KMS-11 (cell line): ENCODE measurements at regions not wholly inside any gene's neighbourhood (a gene's known extent, or its start where the extent isn't known, plus 50 kb on each side); places are given as distances from the start of the nearest gene placed in this dataset.

Experiments
- H2AFZ ChIP-seq: fragments of 200-600 bp; sonication (generic); 2 replicates; pipeline ENCODE4 v1.6.1; 2016; ENCODE audit warnings: antibody characterized with exemption, mixed run types, low read depth
- H3K27ac ChIP-seq: fragments of 200-600 bp; sonication (generic); 2 replicates; pipeline ENCODE4 v1.6.1; 2016; ENCODE audit warnings: mild to moderate bottlenecking, mixed run types
- H3K27me3 ChIP-seq: fragments of 200-600 bp; sonication (generic); 2 replicates; pipeline ENCODE4 v1.6.1; 2017; ENCODE audit warnings: mild to moderate bottlenecking, low read depth, mixed run types, moderate library complexity; ENCODE audit not compliant: insufficient read depth
- H3K36me3 ChIP-seq: fragments of 200-600 bp; sonication (generic); 2 replicates; pipeline ENCODE4 v1.6.1; 2017; ENCODE audit warnings: mild to moderate bottlenecking, mixed run types; ENCODE audit not compliant: insufficient read depth
- H3K4me1 ChIP-seq: fragments of 200-600 bp; sonication (generic); 2 replicates; pipeline ENCODE4 v1.6.1; 2016; ENCODE audit warnings: mild to moderate bottlenecking, low read depth, mixed run types; ENCODE audit not compliant: poor library complexity, severe bottlenecking
- H3K4me2 ChIP-seq: fragments of 200-600 bp; sonication (generic); 2 replicates; pipeline ENCODE4 v1.7.0; 2016; ENCODE audit warnings: mild to moderate bottlenecking, mixed run types
- H3K4me3 ChIP-seq: fragments of 200-600 bp; sonication (generic); IDR thresholded peaks from 2 replicates; pipeline ENCODE4 v1.6.1; 2017; ENCODE audit warnings: low read depth, low read length, mixed read lengths; ENCODE audit not compliant: insufficient read depth
- H3K79me2 ChIP-seq: fragments of 200-600 bp; sonication (generic); 2 replicates; pipeline ENCODE4 v1.6.1; 2016; ENCODE audit warnings: low read depth, mixed run types; ENCODE audit not compliant: insufficient read depth
- H3K9ac ChIP-seq: fragments of 200-600 bp; sonication (generic); 2 replicates; pipeline ENCODE4 v1.6.1; 2016; ENCODE audit warnings: mild to moderate bottlenecking, mixed run types
- H4K20me1 ChIP-seq: fragments of 200-600 bp; sonication (generic); 2 replicates; pipeline ENCODE4 v1.6.1; 2016; ENCODE audit warnings: mild to moderate bottlenecking, mixed run types; ENCODE audit not compliant: insufficient read depth
- CTCF ChIP-seq: fragments of 200-600 bp; sonication (generic); conservative IDR thresholded peaks from 2 replicates; pipeline ENCODE4 v1.6.1; 2017; ENCODE audit warnings: low read depth, mild to moderate bottlenecking, antibody characterized with exemption, low read length, moderate library complexity, mixed read lengths

GRCh38 chr7:94064541-94065191, 60.5 kb upstream of the BET1 start:
- Histone ChIP-seq H3K4me3 (no peak overlapping the region), H2AFZ (no peak overlapping the region), H3K4me2 (no peak overlapping the region), H3K27me3 (no peaks in the 10 kb centered on the region), H3K36me3 (no peaks in the 10 kb centered on the region), H3K4me1 (no peaks in the 10 kb centered on the region), H4K20me1 (no peaks in the 10 kb centered on the region), H3K9ac (no peak overlapping the region), H3K27ac (no peak overlapping the region), H3K79me2 (no peaks in the 10 kb centered on the region)
- TF ChIP-seq CTCF = no peak

DNA sequence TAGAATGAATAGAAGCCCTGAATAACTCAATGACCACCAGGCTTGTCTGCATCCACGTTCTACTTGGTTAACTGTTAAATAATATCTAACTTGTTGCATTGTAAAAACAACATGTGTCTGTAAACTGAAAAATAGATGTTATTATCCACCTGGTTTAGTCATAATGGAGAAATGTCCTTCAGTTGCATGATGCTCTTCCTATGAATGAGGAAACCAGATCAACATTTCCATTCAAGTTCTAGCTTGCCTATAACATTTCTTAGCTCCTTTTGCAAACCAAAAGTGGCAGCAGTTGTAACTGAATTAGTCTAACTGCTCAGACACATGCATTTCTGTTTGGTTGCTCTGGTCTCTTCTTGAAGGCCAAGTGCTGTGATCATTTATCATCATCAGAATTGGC, 62.9 kb upstream of the BET1 start:
- Histone ChIP-seq H4K20me1 (no peaks in the 10 kb centered on the region), H3K4me2 (no peak overlapping the region), H2AFZ (no peak overlapping the region), H3K4me1 (no peaks in the 10 kb centered on the region), H3K79me2 (no peaks in the 10 kb centered on the region), H3K36me3 (no peaks in the 10 kb centered on the region), H3K9ac (no peak overlapping the region), H3K27me3 (no peaks in the 10 kb centered on the region), H3K27ac (no peak overlapping the region), H3K4me3 (no peak overlapping the region)
- no peak for TF ChIP-seq CTCF

DNA sequence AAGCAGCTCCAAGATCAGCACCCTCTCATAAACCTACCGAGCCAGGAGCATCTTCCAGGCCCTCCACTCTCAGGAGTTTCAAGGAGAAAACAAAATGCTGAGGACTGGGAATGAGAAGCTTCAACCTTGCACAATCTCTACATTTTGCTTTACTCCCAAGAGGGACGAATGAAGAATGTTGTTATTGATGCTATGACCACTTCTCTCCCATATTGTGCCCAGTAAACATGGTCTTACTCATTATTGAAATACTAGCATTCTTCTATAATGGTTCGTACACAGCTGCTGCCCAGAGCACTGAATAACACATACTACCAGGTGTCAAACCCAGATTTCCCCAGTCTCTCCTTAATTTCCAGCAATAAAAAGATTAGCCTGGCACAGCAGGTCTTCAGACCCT, 63.4 kb upstream of the BET1 start:
- H3K9ac ChIP-seq = no peak overlapping the region

DNA sequence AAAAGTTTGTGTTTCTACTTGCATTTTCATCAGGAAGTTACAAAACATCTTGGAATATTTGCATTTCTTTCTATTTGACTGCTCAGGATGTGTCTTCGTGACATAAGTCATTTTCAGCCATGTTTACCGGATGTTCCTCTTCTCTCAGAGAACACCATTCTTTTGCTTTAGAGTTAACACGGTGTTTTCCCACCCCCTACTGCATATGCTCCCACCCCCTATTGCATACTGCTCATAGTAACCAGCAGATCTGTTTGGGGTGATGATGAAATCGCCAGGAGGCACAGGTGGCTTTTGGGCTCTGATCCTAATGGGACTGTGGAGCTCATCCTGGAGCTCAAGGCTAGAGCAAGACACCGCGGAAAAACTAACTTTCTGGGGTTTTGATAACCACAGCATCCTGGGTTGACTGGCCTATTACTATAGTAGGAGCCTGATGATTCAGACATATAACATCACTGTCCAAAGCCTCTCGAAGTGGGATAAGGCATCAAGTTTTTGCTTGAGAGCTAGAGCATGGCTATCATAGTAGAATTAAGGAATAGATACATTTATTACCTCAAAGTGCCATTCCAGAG, 65.1 kb upstream of the BET1 start:
- H3K27ac ChIP-seq = no peak overlapping the region
- H3K4me1 ChIP-seq = no peaks in the 10 kb centered on the region
- H3K36me3 ChIP-seq = no peaks in the 10 kb centered on the region
- H3K79me2 ChIP-seq = no peaks in the 10 kb centered on the region
- no peaks in the 10 kb centered on the region for H4K20me1 ChIP-seq
- no peak overlapping the region for H3K4me3 ChIP-seq
- no peak overlapping the region for H3K9ac ChIP-seq
- no peak for TF ChIP-seq CTCF
- H2AFZ ChIP-seq = no peak overlapping the region
- no peak overlapping the region for H3K4me2 ChIP-seq
- no peaks in the 10 kb centered on the region for H3K27me3 ChIP-seq

More for the DNA sequence above, 63.4 kb upstream of the BET1 start:
- no peak overlapping the region for H3K4me3 ChIP-seq
- no peaks in the 10 kb centered on the region for H3K4me1 ChIP-seq
- H3K79me2 ChIP-seq = no peaks in the 10 kb centered on the region
- H3K4me2 ChIP-seq = no peak overlapping the region
- H3K27ac ChIP-seq = no peak overlapping the region
- H4K20me1 ChIP-seq = no peaks in the 10 kb centered on the region
- TF ChIP-seq CTCF = no peak
- no peaks in the 10 kb centered on the region for H3K27me3 ChIP-seq
- no peak overlapping the region for H2AFZ ChIP-seq
- H3K36me3 ChIP-seq = no peaks in the 10 kb centered on the region
